NCI-H524 (cell line): ENCODE measurements at regions not wholly inside any gene's neighbourhood (a gene's known extent, or its start where the extent isn't known, plus 50 kb on each side); places are given as distances from the start of the nearest gene placed in this dataset.
"Not testable (repeated sequence)": the region's sequence is repeated elsewhere in the genome, so short reads cannot be mapped to it uniquely, and the experiment has no call there.

Experiments used
- DNase-seq, 2 experiments: peaks; one replicate each; lab custom pipeline; 2025; lab: John Stamatoyannopoulos, UW

GRCh38 chr13:37295071-37295470 lies 189.6 kb upstream of the CSNK1A1L start:
- DNase-seq = no peak

DNA sequence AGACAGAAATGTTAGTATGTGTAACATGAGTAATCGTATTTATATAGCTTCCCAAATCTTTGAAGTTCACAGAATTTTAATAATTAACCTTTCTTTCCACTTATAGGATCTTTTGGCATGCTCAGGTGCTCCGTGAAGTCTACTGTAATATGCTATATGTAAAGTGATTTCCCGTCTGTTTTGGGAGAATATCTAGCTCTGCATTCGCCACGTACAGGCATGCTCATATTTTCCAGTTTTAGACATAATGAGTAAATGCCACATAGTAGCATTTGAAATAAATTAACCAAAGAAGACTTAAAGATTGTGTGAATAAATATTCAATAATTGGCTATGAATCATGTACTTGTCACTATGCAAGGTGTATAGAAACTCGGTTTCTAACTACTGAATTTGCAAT lies 189.0 kb upstream of the CSNK1A1L start:
- no peak for DNase-seq

- DNase-seq = no peak
These were observed 187.8 kb upstream of the CSNK1A1L start for GRCh38 chr13:37293295-37293694.

- DNase-seq = no peak
These were observed 185.4 kb upstream of the CSNK1A1L start for GRCh38 chr13:37290716-37291505.

- DNase-seq = no peak
These were observed 183.9 kb upstream of the CSNK1A1L start for GRCh38 chr13:37289212-37289935.

DNA sequence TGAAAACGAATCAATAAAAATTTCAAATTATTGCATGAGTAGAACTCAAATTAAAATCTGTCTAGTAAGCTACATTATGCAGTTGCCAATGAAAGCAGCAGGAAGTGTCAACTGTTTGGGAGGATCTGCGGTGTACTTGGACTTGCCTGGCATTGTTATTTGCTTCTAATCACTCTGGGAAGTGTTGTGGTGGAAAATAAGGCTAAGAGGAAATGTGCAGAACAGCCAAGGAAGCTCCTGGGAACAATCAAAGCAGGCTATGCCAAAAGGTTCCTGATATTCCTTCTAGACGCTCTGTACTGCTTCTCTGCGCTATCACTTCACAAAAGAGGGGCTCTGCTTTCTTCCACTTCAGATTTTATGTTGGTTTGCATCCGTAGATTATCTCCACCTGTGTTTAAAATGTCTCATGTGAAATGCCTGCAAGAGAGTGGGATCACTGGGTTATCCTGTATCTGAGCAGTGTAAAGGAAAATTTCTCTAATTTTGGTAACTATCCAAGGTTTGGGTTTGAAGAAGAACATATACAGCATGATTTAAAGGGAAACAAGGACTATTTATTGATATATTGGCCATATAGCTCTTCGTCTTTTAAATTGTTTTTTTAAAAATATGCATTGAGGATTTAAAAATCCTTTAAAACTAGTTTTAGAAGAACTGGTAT lies 182.7 kb upstream of the CSNK1A1L start:
- no peak for DNase-seq

- not testable (repeated sequence) for DNase-seq
These were observed 174.8 kb upstream of the CSNK1A1L start for GRCh38 chr13:37280231-37280630.

DNA sequence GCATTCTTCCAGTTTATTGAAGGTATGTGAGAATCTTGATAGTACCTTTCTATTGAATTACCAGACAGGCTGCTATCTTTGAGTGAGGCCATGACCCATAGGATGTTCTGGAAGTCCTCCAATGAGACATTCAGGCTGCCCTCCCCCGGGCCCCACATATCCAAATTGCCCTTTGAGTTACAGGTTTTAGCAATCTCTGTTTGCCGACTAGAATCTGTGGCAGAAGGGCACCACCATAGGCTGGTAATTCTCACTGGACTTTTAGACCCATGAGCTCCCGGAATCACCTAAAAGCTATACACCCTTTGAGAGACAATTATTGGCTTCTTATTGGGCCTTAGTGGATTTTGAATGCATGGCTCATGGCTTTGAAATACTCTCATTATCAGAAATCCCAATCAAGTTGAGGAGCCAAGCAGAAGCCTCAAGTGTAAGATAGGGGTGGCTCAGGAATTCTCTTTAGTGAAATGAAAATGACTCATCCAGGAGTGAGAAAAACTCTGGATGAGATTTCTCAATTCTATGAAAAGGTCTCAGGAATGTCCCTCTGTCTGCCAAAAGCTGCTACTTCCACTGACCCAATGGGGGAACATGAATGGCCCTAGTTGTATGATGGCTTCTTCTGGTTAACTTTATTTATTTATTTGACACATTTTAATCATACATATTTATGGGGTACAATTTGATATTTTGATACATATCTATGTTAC lies 172.1 kb upstream of the CSNK1A1L start:
- DNase-seq = no peak

GRCh38 chr13:37277007-37277406 lies 171.5 kb upstream of the CSNK1A1L start:
- DNase-seq = no peak

GRCh38 chr13:37274569-37275497 lies 169.4 kb upstream of the CSNK1A1L start:
- no peak for DNase-seq

GRCh38 chr13:37273836-37274235 lies 168.4 kb upstream of the CSNK1A1L start:
- peak in 1 of 2 experiments; percentile 68 for DNase-seq

DNA sequence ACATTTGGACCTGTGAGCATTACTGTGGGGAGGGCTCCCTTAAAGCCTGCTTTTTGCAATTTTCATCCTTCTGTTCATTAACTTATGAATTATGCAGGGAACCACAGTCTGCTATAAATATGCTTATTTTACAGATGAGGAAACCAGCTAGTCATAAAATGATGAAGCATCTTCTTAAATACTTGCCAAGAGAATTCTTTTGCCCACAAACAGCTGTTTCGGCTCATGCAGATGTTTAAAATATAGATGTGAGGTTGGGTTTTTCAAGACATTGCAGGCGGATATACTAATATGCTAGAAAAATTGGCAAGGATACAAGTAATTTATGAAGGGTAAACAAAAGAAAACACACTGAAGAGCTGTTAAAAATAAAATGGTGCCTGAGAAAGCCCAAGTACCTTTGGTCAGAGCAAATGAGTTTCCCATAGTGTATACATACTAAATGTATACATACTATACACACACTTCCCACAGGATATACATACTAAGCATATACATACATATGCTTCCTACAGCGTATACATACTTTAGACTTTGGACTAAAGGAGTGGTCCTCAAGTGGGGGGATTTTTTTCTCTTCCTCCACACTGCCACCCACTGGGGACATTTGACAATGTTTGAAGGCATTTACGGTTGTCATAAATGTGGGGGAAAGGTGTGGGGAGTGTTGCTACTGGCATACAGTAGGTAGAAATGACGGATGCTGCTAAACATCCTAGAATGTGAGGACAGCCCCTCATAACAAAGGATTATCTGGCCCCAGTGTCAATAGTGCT lies 164.9 kb upstream of the CSNK1A1L start:
- no peak for DNase-seq

- DNase-seq = no peak
These were observed 158.4 kb upstream of the CSNK1A1L start for GRCh38 chr13:37263871-37264270.

DNA sequence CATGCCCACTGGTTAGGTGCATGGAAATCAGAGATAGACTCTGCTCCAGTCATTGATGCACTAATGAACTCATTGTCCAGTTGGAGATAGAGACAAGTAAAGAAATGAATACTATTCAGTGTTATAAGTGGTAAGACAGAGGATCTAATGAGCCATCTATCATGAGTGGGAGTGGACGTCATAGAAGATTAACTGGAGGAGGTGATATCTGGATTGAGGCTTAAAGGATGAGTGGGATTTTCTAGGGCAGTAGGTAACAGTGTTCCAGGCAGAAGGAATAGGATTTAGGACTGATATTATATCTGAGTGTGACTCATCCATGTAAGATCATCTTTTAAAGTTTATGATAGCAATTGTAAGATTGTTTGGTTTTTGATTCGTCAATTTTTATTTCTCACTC lies 152.2 kb upstream of the CSNK1A1L start:
- no peak for DNase-seq

- no peak for DNase-seq
These were observed 151.6 kb upstream of the CSNK1A1L start for GRCh38 chr13:37257051-37257450.

GRCh38 chr13:37241786-37242185 lies 136.3 kb upstream of the CSNK1A1L start:
- DNase-seq = no peak

DNA sequence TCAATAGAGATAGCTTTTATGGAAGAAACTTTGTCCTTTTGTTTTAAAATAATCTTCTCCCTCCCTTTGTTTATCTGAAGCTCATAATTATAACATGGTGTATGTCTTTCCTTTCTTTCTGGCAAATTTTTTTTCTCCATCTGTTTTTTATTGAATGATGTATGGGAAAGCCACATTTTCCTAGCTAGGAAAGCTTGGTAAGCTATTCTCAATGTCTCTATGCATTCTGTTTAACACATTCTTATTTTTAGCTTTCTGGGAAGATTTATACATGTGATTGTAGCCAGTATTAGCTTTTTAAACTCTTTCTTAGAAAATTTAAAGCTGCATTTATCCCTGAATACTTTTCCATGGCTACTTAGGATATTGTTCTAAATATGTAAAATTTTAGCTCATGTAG lies 124.9 kb upstream of the CSNK1A1L start:
- DNase-seq = no peak

DNA sequence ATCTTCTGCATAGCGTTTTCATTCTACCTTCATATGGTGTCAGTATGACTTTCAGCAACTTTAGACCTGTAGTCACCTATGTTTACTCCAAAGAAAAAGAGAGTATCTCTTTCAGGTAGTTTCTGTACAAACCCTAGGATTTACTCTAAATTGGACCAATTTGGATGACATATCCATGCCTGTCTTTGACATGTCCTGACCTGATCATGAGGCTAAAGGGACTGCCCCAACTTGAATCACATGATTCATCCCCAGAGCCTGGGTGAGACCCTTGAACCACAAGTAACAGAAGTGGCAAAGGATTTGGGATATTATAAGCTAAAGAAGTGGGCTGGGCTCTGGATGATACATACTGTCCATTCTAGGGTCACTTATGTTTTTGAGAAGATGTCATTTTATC lies 124.5 kb upstream of the CSNK1A1L start:
- no peak for DNase-seq

GRCh38 chr13:37226971-37227370 lies 121.5 kb upstream of the CSNK1A1L start:
- no peak for DNase-seq

DNA sequence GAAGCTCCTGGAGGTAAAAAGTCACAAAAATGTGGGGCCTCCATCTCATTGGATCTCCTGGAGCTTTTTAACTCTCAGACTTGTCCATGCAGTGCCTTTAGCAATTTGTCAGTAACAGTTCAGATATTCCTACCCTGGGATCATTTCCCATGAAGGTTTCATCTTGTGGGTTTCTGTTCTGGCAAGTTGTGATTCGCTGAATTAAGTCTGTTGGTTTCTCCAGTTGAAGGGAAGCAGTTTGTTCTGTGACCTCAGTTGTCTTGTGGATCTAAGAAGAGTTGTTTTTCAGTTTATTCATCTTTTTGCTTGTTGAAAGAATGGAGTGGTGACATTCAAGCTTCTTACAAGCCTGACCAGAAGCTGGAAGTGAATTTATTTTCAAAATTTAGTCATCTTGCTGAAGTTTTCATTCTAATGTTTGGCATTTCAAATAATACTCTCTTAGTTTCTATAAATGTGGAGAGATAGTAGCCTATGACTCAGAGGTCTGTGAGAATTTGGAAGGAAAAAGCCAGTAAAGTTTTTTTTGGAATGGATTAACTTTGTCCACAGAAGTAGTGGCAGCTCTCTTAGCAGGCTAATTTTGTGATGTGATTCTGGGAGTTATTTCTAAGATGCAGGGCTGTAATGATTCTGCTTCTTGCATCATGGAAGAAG lies 120.1 kb upstream of the CSNK1A1L start:
- DNase-seq = no peak
